ENCODE measurements at regions not wholly inside any gene's neighbourhood (a gene's known extent, or its start where the extent isn't known, plus 50 kb on each side); places are given as distances from the start of the nearest gene placed in this dataset.
A peak's percentile ranks its signal among the peaks of the same experiment; 100 is the strongest.

DNA sequence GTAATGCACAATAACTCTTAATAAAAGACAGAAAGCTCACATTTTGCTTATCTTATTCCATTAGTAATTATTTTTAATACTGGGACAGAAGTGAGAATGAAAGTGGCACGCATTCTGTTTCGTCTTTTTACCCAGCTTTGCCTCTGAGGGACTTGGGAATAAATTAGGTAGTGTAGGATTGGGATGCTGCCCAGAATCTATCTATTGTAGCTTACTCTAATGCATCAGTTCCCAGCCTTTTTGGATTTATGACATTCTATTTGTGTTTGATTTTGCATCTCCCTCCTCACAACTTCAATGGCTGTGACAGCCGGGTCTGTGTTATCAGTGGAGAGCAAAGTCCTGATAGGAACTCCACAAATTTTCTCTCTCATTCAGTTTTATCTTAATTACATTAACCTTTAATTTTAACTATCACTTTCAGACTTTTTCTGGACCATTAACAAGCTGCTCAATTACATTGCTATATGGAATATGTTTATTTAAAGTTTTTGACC is 62.9 kb upstream of the TULP4 start:
- intact Hi-C loops (cut with DNase I): no loop called here
- DNase-seq (no peak), ATAC-seq (ENCODE audit: poor library complexity) (no peak)

DNA sequence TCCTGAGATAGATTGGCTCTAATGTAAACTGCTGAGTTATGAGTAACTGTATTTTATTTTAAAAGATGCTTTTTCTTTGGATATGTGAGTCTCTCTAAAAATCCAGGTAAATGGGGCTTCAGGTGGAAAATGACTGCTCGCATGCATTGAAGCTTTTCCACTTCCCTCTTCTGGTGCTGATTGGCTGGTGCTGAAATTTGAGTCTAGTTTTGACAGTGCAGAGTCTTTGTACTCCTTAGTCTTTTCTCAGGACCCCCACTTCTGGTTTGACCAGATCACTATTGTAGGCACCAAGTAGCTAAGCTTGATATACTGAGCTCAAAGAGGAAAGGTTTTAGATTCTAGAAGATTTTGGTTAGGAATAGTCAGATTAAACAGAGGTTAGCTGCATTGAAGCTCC is 60.7 kb upstream of the TULP4 start:
- ATAC-seq (ENCODE audit: poor library complexity) (no peak), DNase-seq (no peak)
- intact Hi-C loops (cut with DNase I): no loop called here

DNA sequence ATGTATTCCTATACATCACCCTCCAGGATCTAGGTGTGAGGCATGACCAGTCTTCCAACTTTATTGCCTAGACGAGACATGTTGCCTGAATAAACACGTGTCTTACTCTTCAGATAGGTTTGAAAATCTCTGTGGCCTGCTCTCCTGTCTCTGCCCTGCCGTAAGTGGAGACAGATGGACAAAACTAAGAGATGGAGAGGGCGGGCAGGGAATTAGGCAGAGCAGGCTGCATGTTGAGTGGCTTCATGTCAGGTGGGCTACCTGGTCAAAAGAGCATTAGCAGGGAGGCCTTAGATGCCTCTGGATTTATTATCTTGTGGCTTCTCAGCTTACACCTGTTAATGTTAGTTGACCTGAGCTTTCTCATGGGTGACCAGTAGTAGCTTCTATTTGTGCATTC is 59.0 kb upstream of the TULP4 start:
- intact Hi-C loops (cut with DNase I): no loop called here
- no peak for DNase-seq
- ATAC-seq (ENCODE audit: poor library complexity): no peak

DNA sequence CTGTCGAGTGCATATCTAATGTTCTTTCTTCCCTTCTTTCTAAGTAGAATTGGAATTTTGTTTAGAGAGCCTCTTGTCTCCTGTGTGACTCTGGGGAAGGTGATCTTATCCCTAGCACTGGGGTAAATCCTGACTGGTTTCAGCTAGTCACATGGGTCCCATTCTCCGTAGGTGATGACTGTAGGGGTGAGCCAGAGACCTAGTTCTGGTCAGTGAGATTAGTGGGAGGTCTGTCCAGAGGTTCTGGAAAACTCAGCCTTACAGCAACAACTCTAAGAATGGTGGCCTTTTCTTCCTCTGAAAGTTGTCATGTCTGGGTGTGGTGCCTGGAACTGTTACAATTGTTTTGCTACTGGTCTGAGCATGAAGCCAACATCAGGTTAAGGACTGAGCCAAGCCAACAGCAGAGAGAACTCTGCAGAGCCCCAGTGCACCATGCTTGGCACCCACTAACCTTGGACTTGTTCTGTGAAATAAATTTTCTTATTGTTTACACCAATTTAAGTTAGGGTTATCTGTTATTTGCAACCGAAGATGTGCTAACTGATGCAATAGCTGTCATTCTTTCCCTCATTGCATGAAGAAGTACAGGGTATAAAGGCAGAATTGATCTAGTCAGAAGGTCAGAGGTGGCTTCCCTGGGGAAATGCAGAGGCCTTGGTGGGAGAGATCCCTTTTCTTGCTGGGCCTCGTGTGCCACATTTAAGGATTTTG is 56.8 kb upstream of the TULP4 start:
- DNase-seq: no peak
- intact Hi-C loops (cut with DNase I): no loop called here
- peak; percentile 25 for ATAC-seq (ENCODE audit: poor library complexity)

DNA sequence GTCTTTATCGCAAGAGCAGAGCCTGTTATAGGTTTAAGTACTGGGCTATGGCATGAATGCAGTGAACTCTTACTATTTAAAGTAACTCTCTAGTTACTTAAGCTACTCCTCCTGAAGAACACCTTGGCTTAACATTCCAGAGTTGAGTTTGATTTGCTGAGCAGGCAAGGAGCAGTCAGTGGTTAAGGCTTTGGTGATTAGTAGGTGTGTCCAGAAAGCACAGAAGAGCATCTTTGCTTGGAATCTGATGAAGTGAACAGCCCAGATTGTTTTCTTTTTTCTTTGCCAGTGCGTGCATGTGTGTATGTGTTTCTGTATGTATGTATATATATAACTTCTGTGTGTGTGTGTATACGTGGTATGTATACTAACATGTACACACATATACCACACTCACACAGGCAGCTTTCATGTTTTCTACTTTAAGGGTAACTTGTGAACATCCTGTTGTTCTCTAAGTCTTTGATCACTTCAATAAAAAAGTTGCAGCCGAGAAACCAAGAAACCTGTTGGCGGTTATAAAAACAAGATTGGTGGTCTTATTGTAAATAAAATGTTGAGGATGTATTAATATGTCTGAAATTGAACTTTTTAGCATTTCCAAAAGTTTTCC is 56.2 kb upstream of the TULP4 start:
- no peak for DNase-seq
- ATAC-seq (ENCODE audit: poor library complexity): no peak
- intact Hi-C loops (cut with DNase I): no loop called here

DNA sequence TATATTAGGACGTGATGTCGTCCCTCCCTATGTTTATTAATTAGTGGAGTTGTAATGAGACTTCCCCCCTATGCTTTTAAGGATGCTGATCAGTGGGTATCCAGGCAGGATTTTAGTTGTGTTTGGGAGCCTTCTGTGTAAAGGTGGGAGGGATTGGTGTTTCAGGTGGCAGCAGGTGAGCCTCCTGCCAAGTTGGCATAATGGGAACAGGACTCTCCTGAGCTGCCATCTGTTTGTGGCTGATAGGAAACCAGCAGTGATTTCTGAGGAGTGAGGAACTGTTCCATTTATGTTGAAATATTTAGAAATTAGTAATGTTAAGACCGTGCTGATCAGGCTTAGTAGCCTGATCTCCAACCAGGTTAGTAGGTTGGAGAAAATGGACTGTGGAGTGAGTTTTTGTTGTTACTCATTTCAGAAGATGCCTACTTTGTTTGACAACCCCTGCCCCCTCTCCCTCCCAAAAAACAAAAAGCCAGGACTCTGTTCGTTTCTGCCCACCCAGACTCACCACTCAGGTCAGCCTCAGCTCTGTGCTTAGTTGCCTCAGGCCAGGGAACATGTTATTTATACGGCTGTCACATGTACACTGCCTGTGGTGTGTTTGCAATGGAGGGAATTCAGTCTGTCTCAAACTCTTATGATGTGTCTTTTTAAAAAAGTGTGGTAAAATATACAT is 55.4 kb upstream of the TULP4 start:
- intact Hi-C loops (cut with DNase I): no loop called here
- ATAC-seq (ENCODE audit: poor library complexity) (no peak), DNase-seq (no peak)

DNA sequence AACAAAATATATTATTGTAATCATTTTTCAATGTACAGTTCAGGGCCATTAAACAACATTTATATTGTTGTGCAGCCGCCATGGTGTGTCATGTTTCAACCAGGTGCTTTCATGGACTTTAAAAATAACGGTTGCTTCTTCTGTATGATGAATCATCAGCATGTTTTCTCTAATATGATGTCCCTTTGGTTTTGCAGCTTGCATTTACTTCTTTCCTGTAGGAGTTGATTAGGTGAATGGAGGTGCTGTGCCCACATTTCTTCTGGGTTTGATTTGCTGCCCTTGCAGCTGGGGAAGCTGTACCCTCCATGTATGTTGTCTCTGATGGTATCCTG is 54.9 kb upstream of the TULP4 start:
- DNase-seq: no peak
- ATAC-seq (ENCODE audit: poor library complexity): no peak
- intact Hi-C loops (cut with DNase I): no loop called here

DNA sequence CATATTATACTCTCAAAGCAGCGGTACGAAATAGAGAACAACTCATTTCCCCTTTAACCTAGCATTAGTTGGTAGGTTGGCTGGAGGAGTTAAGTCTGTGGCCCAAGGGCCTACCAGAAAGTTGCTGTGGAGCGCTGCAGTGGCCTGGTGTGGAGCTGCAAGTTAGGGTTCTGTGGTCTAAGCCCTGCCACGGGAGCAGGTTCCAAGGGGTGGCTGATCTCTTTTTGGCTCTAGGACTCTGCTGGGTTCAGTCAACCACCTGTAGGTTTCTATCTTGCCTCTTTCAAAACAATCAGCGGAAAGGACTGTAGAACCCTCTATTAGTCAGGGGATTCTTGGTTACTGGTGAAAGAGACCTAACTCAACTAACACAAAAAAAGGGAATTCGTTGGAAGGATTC is 54.5 kb upstream of the TULP4 start:
- ATAC-seq (ENCODE audit: poor library complexity): no peak

DNA sequence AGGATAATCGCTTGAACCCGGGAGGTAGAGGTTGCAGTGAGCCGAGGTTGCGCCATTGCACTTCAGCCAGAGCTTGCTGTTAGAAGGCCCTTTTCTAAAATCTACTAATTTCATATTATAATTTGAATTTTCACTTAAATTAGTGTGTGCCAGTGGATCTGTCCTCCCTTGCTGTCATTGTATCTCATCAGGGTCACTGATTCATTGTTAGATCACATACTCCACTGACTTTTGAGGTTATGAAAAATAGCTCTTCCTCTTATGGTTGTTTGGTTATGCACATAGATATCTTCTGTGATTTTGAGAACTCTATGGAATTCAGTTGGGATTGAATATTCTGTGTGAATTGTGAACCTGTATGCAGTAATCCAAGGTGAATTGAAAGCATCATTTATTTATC is 53.1 kb upstream of the TULP4 start:
- DNase-seq (no peak), ATAC-seq (ENCODE audit: poor library complexity) (no peak)
- intact Hi-C loops (cut with DNase I): no loop called here

More for the DNA sequence above, 54.5 kb upstream of the TULP4 start:
- intact Hi-C loops (cut with DNase I): no loop called here
- DNase-seq: no peak

DNA sequence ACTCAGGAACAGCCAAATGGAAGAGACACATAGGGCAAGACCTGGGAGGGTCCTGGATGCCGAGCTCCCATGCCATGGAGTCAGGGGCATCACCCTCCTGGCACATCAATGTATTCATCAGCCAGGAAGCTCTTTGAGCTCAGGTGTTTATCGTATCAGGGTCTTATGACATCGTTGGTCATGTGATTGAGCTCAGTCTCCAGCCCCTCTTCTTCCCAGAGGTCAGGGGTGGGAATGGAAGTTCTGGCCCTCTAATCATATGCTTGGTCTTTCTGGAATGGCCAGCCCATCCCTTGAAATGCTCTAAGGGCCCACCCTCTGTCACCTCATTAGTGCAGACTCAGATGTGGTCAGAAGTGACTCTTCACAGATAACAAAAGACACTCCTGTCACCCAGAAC is 52.4 kb upstream of the TULP4 start:
- DNase-seq (no peak), ATAC-seq (ENCODE audit: poor library complexity) (no peak)
- intact Hi-C loops (cut with DNase I): no loop called here

DNA sequence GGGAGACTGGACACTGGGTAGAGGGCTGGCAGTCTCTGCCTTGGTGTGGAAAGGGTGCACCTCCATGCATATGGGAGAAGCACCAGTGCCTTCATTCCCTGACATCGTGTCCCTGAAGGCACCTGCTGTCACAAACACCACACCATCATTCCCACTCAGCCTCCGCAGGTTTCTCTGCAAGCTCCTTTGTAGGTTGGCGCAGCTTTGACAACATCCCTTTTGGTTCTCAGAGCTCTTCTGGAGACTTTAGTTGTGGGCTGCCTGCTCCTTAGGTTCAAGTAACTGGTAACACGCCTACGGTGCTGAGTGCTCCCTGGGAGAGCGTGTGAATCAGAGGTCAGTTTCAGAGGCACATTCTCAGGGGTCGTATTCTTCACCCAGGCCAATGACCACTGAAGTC is 50.2 kb upstream of the TULP4 start:
- intact Hi-C loops (cut with DNase I): no loop called here
- ATAC-seq (ENCODE audit: poor library complexity) (no peak), DNase-seq (no peak)

Measured in Right ventricle myocardium superior (tissue), 1 donor.